Gastrocnemius medialis (tissue), 4 donors: ENCODE measurements at regions not wholly inside any gene's neighbourhood (a gene's known extent, or its start where the extent isn't known, plus 50 kb on each side); places are given as distances from the start of the nearest gene placed in this dataset.

Source experiments
- CTCF ChIP-seq, 5 experiments: fragments of 450-650 bp in 3 of 5; fragments of 200-600 bp in 2 of 5; sonication (generic) in 2 of 5; IDR thresholded peaks in 4 of 5; conservative IDR thresholded peaks in 1 of 5; 1 replicate in 4 of 5; 2 replicates in 1 of 5; pipeline ENCODE4 v1.5.1; 2016 to 2019; ENCODE audit warnings: antibody characterized with exemption in 5 of 5, mild to moderate bottlenecking in 3 of 5, moderate library complexity in 3 of 5
- POLR2A ChIP-seq, 2 donors: fragments of 450-650 bp; IDR thresholded peaks; one replicate each; pipeline ENCODE4 v1.6.1; 2017; ENCODE audit warnings: antibody characterized with exemption in 2 of 2, mild to moderate bottlenecking in 2 of 2, moderate library complexity in 2 of 2

- no peak for TF ChIP-seq CTCF (IDR thresholded peaks at IDR 0.05 in 4 of 5, conservative IDR thresholded peaks at IDR 0.05 in 1 of 5)
- TF ChIP-seq POLR2A (IDR thresholded peaks at IDR 0.05), result no peak
These were observed 296.2 kb downstream of the CHL1 start for GRCh38 chr3:492586-493316.
